ENCODE measurements at regions not wholly inside any gene's neighbourhood (a gene's known extent, or its start where the extent isn't known, plus 50 kb on each side); places are given as distances from the start of the nearest gene placed in this dataset.

DNA sequence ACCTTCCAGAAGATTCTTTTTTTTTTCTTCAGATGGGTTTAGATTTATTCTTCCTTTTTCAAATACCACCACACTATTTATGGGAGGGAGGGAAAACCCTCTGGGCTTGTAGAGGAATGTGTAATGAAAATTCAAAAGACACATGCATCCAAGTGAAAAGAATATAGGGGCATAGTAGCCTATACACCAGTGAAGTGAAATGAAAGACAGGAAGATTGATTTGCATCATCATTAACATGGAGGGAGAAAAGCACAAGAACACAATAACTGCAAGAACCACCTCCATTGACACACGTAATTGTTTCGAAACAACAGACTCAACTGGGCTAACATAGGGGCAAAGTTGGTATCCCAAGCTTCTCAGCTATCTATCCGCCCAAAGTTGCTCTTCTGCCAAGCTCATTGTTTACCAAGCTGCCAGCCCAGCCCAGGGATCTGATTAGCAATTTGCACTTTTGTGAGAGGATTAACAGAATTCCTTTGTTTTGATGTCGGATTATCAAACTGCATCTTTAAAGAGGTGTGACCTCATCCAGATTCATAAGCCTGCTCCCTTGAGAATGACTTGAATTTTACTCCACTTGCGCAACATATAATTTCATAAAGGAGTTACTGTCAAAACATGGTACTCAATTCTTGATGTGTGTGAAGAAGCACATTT is 430.5 kb upstream of the SOX5 start:
- ATAC-seq (no peak), DNase-seq (no peak)
- Histone ChIP-seq H3K27ac (no peak overlapping the region), H3K9me3 (no peaks in the 10 kb centered on the region), H3K27me3 (ENCODE audit: low read depth) (no peaks in the 10 kb centered on the region), H3K4me1 (no peaks in the 10 kb centered on the region), H3K36me3 (no peaks in the 10 kb centered on the region), H3K4me3 (no peak overlapping the region)
- TF ChIP-seq, protein P1, sequence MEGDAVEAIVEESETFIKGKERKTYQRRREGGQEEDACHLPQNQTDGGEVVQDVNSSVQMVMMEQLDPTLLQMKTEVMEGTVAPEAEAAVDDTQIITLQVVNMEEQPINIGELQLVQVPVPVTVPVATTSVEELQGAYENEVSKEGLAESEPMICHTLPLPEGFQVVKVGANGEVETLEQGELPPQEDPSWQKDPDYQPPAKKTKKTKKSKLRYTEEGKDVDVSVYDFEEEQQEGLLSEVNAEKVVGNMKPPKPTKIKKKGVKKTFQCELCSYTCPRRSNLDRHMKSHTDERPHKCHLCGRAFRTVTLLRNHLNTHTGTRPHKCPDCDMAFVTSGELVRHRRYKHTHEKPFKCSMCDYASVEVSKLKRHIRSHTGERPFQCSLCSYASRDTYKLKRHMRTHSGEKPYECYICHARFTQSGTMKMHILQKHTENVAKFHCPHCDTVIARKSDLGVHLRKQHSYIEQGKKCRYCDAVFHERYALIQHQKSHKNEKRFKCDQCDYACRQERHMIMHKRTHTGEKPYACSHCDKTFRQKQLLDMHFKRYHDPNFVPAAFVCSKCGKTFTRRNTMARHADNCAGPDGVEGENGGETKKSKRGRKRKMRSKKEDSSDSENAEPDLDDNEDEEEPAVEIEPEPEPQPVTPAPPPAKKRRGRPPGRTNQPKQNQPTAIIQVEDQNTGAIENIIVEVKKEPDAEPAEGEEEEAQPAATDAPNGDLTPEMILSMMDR (IDR thresholded peaks at IDR 0.05) = no peak
- intact Hi-C loops (cut with DNase I) = no loop called here

DNA sequence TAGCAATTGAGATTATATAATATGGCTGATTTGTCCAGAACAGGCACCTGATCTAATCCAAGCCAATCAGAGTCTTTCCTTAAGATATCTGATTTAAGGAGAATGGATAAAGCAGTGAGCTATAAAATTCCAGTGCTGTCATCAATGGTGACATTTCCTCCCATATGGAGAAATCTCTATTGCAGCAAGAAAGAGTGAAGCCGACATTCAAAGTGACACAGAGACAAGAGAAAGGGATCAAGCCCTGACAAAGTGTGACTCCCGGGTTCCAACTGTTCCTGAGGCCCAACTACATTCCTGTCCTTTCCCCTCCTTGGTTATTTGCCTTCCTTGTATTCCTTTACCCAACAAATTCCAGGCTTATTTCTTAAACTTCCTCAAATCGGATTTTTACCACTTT is 430.0 kb upstream of the SOX5 start:
- intact Hi-C loops (cut with DNase I) = no loop called here
- no peak for ATAC-seq
- no peak for DNase-seq

DNA sequence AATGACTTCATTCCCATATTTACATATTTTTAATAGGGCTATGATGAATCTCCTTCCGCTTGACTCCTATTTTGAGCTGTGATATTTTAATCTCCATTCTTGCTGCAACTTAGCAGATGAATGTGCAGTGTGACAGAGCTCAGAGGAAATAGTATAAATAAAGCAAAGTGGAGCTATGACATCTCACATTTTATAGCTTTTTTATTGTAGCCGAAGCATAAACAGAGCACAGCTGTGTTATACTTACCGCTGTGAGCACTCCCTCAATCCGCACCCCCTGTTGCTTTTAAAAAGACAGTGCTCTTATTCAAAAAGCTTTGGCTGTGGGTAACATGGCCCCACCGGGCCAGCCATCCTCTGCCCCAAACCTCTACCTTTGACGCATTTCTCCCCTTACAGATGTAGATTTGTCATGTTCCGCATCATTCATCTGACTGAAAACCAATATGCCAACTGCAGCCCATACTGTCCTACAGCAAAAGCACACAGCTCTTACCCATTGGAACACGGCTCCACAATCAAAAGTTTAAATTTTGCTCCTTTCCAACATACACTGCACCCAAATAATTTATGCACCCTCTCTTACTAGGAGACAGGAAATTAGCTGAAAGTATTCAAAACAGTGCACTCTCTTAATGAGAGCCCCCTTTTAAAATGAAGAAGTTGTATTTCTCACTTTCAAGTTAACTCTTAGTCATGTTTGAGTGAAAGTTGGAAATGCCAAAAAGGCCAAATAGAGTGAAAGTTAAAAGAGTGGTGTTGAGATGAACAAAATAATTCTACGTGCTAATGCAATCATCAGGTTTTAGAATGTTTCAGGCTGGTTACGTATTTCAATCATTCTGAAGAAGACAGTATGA is 429.3 kb upstream of the SOX5 start:
- H3K27ac ChIP-seq = no peak overlapping the region
- no peaks in the 10 kb centered on the region for H3K36me3 ChIP-seq
- no peaks in the 10 kb centered on the region for H3K4me1 ChIP-seq
- ATAC-seq (no peak), DNase-seq (no peak)
- H3K9me3 ChIP-seq = no peaks in the 10 kb centered on the region
- intact Hi-C loops (cut with DNase I) = no loop called here
- TF ChIP-seq, protein P1 (IDR thresholded peaks at IDR 0.05) = no peak
- no peaks in the 10 kb centered on the region for H3K27me3 ChIP-seq (ENCODE audit: low read depth)
- H3K4me3 ChIP-seq = no peak overlapping the region

More for the DNA sequence above, 430.0 kb upstream of the SOX5 start:
- Histone ChIP-seq H3K4me1 (no peaks in the 10 kb centered on the region), H3K36me3 (no peaks in the 10 kb centered on the region), H3K27me3 (ENCODE audit: low read depth) (no peaks in the 10 kb centered on the region), H3K9me3 (no peaks in the 10 kb centered on the region), H3K4me3 (no peak overlapping the region), H3K27ac (no peak overlapping the region)
- TF ChIP-seq, protein P1 (IDR thresholded peaks at IDR 0.05) = no peak

DNA sequence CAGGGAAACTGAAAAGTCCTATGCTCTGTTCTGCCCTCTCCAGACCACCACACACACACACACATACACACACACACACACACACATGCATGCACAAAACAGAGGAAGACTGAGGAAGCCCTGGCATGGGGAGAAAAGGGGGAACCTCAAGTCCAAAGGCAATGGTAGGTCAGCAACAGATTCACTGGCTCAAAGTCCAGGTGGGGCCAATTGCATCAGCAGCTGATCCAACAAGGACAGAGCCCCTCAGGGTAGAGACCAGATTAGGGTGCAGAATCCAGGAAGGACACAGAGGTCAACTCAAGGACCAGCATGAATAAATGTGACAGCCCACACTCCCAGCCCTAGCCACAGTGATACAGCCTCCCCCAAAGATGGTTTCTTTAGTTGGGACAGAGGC is 425.0 kb upstream of the SOX5 start:
- no peak overlapping the region for H3K4me3 ChIP-seq
- TF ChIP-seq, protein P1 (IDR thresholded peaks at IDR 0.05) = no peak
- ATAC-seq (no peak), DNase-seq (no peak)
- no peak overlapping the region for H3K27ac ChIP-seq
- H3K36me3 ChIP-seq = no peaks in the 10 kb centered on the region
- H3K27me3 ChIP-seq (ENCODE audit: low read depth) = no peaks in the 10 kb centered on the region
- intact Hi-C loops (cut with DNase I) = no loop called here
- H3K9me3 ChIP-seq = no peaks in the 10 kb centered on the region
- no peaks in the 10 kb centered on the region for H3K4me1 ChIP-seq

DNA sequence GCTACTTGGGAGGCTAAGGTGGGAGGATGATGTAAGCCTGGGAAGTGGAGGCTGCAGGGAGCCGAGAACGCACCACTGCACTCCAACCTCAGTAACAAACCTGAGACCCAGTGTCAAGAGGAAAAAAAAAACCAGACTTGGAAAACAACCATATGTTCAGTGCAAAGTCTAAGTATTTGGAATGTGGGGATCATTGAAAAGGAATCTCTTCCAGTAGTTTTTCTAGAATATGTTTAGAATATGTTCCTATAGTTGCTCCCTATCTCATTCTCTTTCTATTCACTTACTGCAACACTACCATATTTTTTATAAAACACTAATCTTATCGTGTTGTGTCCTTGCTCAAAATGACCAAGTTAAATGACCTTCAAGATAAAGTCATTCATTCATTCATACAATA is 423.5 kb upstream of the SOX5 start:
- Histone ChIP-seq H3K4me3 (no peak overlapping the region), H3K27me3 (ENCODE audit: low read depth) (no peaks in the 10 kb centered on the region), H3K4me1 (no peaks in the 10 kb centered on the region), H3K27ac (no peak overlapping the region), H3K36me3 (no peaks in the 10 kb centered on the region), H3K9me3 (no peaks in the 10 kb centered on the region)
- TF ChIP-seq, protein P1 (IDR thresholded peaks at IDR 0.05) = no peak
- intact Hi-C loops (cut with DNase I) = no loop called here
- ATAC-seq (no peak), DNase-seq (no peak)

Data from lower lobe of right lung (tissue), 2 donors.